ENCODE measurements at regions not wholly inside any gene's neighbourhood (a gene's known extent, or its start where the extent isn't known, plus 50 kb on each side); places are given as distances from the start of the nearest gene placed in this dataset.

DNA sequence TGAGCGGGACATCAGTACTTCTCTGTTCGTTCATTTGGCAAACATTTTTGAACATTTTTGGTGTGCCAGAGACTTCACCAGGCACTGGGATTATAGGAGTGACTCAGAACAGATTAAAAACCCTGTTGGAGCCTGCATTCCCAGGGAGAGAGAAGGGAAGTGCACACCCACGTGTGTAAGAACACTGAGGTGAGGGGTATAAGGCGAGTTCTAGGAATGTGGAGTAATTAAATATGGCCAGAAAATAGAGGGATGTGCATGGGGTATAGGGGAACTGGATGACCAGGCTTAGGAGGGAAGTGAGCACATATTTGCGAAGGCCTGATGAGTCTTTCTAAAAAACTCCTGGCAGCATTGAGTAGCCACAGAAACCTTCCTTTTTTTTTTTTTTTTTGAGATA is 401.2 kb upstream of the C2CD4B start:
- Histone ChIP-seq H2AFZ (ENCODE audit: low read depth, low read length) (no peak overlapping the region), H3K27me3 (ENCODE audit: low read depth, low read length) (0 out of 2 replicates have a peak, but pooled peaks cover 3% of the 10 kb centered on the region), H3K4me3 (ENCODE audit: low read length) (no peak overlapping the region), H3K9me3 (ENCODE audit: insufficient read depth, low read length) (no peaks in the 10 kb centered on the region), H3K36me3 (replicated peaks; ENCODE audit: low read depth, low read length) (no peaks in the 10 kb centered on the region), H3K79me2 (ENCODE audit: low read length) (no peaks in the 10 kb centered on the region), H3K9ac (ENCODE audit: low read length) (no peak overlapping the region), H3K27ac (ENCODE audit: low read length) (no peak overlapping the region), H4K20me1 (ENCODE audit: insufficient read depth, low read length) (no peaks in the 10 kb centered on the region), H3K4me2 (ENCODE audit: low read length) (no peak overlapping the region), H3K4me1 (ENCODE audit: low read length) (no peaks in the 10 kb centered on the region)
- TF ChIP-seq, protein P1, sequence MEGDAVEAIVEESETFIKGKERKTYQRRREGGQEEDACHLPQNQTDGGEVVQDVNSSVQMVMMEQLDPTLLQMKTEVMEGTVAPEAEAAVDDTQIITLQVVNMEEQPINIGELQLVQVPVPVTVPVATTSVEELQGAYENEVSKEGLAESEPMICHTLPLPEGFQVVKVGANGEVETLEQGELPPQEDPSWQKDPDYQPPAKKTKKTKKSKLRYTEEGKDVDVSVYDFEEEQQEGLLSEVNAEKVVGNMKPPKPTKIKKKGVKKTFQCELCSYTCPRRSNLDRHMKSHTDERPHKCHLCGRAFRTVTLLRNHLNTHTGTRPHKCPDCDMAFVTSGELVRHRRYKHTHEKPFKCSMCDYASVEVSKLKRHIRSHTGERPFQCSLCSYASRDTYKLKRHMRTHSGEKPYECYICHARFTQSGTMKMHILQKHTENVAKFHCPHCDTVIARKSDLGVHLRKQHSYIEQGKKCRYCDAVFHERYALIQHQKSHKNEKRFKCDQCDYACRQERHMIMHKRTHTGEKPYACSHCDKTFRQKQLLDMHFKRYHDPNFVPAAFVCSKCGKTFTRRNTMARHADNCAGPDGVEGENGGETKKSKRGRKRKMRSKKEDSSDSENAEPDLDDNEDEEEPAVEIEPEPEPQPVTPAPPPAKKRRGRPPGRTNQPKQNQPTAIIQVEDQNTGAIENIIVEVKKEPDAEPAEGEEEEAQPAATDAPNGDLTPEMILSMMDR (IDR thresholded peaks at IDR 0.05; ENCODE audit: low read depth, low read length), result no peak
- no peak for TF ChIP-seq EZH2phosphoT487 (IDR thresholded peaks at IDR 0.05; ENCODE audit: low read depth)

DNA sequence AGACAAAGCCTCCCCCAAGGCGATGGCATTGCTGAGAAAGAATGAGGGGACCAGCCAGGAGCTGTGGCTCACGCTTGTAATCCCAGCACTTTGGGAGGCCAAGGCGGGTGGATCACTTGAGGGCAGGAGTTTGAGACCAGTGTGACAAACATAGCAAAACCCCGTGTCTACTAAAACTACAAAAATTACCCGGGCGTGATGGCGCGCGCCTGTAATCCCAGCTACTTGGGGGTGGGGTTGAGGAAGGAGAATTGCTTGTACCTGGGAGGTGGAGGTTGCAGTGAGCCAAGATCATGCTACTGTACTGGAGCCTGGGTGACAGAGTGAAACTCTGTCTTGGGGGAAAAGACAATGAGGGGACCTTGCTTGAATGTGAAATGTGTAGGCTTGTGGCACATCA is 402.4 kb upstream of the C2CD4B start:
- TF ChIP-seq, protein P1 (IDR thresholded peaks at IDR 0.05; ENCODE audit: low read depth, low read length), result no peak
- TF ChIP-seq EZH2phosphoT487 (IDR thresholded peaks at IDR 0.05; ENCODE audit: low read depth), result no peak
- H3K27me3 ChIP-seq (ENCODE audit: low read depth, low read length), result 0 out of 2 replicates have a peak, but pooled peaks cover 3% of the 10 kb centered on the region
- H3K9ac ChIP-seq (ENCODE audit: low read length), result no peak overlapping the region
- no peak overlapping the region for H3K27ac ChIP-seq (ENCODE audit: low read length)
- no peak overlapping the region for H3K4me2 ChIP-seq (ENCODE audit: low read length)
- no peaks in the 10 kb centered on the region for H3K36me3 ChIP-seq (replicated peaks; ENCODE audit: low read depth, low read length)
- no peaks in the 10 kb centered on the region for H4K20me1 ChIP-seq (ENCODE audit: insufficient read depth, low read length)
- H3K4me1 ChIP-seq (ENCODE audit: low read length), result no peaks in the 10 kb centered on the region
- no peaks in the 10 kb centered on the region for H3K79me2 ChIP-seq (ENCODE audit: low read length)
- no peaks in the 10 kb centered on the region for H3K9me3 ChIP-seq (ENCODE audit: insufficient read depth, low read length)
- no peak overlapping the region for H3K4me3 ChIP-seq (ENCODE audit: low read length)
- no peak overlapping the region for H2AFZ ChIP-seq (ENCODE audit: low read depth, low read length)

- H3K4me2 ChIP-seq (ENCODE audit: low read length), result no peak overlapping the region
- H3K36me3 ChIP-seq (replicated peaks; ENCODE audit: low read depth, low read length), result no peaks in the 10 kb centered on the region
- H3K9me3 ChIP-seq (ENCODE audit: insufficient read depth, low read length), result no peaks in the 10 kb centered on the region
- no peaks in the 10 kb centered on the region for H3K79me2 ChIP-seq (ENCODE audit: low read length)
- H2AFZ ChIP-seq (ENCODE audit: low read depth, low read length), result no peak overlapping the region
- H3K4me3 ChIP-seq (ENCODE audit: low read length), result no peak overlapping the region
- TF ChIP-seq, protein P1 (IDR thresholded peaks at IDR 0.05; ENCODE audit: low read depth, low read length), result no peak
- TF ChIP-seq EZH2phosphoT487 (IDR thresholded peaks at IDR 0.05; ENCODE audit: low read depth), result no peak
- H3K4me1 ChIP-seq (ENCODE audit: low read length), result no peaks in the 10 kb centered on the region
- H3K27me3 ChIP-seq (ENCODE audit: low read depth, low read length), result 0 out of 2 replicates have a peak, but pooled peaks cover 3% of the 10 kb centered on the region
- H4K20me1 ChIP-seq (ENCODE audit: insufficient read depth, low read length), result no peaks in the 10 kb centered on the region
- H3K9ac ChIP-seq (ENCODE audit: low read length), result no peak overlapping the region
- no peak overlapping the region for H3K27ac ChIP-seq (ENCODE audit: low read length)
Observed at GRCh38 chr15:62568004-62568403, 402.9 kb upstream of the C2CD4B start.

DNA sequence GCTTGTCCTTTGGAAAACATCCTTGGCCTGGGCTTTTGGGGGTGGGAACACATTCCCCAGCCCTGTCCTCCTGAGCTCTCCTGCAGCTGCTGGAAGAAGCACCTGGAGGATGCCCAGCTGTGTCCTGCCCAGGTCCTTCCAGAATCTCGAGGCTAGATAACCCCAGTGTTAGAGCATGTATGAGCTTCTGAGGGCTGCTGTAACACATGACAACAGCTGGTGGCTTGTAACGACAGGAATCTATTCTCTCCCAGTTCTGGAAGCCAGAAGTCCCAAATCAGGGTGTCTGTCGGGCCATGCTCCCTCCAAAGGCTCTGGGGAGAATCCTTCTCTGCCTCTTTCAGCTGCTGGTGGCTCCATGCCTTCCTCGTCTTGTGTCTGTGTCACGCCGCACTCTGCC is 403.6 kb upstream of the C2CD4B start:
- Histone ChIP-seq H3K27me3 (ENCODE audit: low read depth, low read length) (0 out of 2 replicates have a peak, but pooled peaks cover 3% of the 10 kb centered on the region), H3K4me3 (ENCODE audit: low read length) (no peak overlapping the region)
- TF ChIP-seq EZH2phosphoT487 (IDR thresholded peaks at IDR 0.05; ENCODE audit: low read depth), result no peak
- TF ChIP-seq, protein P1 (IDR thresholded peaks at IDR 0.05; ENCODE audit: low read depth, low read length), result no peak

More for the DNA sequence above, 403.6 kb upstream of the C2CD4B start:
- H3K79me2 ChIP-seq (ENCODE audit: low read length), result no peaks in the 10 kb centered on the region
- no peak overlapping the region for H3K27ac ChIP-seq (ENCODE audit: low read length)
- H3K9me3 ChIP-seq (ENCODE audit: insufficient read depth, low read length), result no peaks in the 10 kb centered on the region
- H4K20me1 ChIP-seq (ENCODE audit: insufficient read depth, low read length), result no peaks in the 10 kb centered on the region
- H3K36me3 ChIP-seq (replicated peaks; ENCODE audit: low read depth, low read length), result no peaks in the 10 kb centered on the region
- no peak overlapping the region for H3K4me2 ChIP-seq (ENCODE audit: low read length)
- no peak overlapping the region for H3K9ac ChIP-seq (ENCODE audit: low read length)
- no peak overlapping the region for H2AFZ ChIP-seq (ENCODE audit: low read depth, low read length)
- no peaks in the 10 kb centered on the region for H3K4me1 ChIP-seq (ENCODE audit: low read length)

Measured in OCI-LY3 (cell line).